ENCODE measurements at regions not wholly inside any gene's neighbourhood (a gene's known extent, or its start where the extent isn't known, plus 50 kb on each side); places are given as distances from the start of the nearest gene placed in this dataset.

DNA sequence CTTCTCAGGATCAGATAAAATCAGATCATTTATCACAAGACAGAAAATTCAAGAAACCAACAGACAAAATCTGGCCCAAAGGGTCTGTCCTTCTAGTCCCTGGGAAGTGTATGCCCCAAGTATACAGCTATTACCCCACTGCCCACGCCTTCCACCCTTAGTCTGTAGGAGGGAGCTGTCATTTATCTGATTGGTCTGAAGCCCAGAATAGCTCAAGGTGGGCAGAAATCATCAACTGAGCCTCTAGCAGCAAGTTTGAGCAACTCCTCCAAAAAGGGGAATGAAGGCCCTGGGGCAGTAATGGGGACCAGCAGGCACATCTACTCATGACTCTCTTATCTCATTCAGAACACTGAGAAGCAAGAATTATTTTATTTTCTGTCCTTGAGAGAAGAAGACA, 126.9 kb downstream of the MATN1 start:
- TF ChIP-seq ZNF274 (IDR thresholded peaks at IDR 0.05; ENCODE audit: low read depth, low read length) (no peak), YY1 (IDR thresholded peaks at IDR 0.05; ENCODE audit: insufficient read depth, insufficient read length) (no peak), SUZ12 (IDR thresholded peaks at IDR 0.05; ENCODE audit: extremely low read depth, insufficient read depth, insufficient read length) (no peak)

Data from NT2/D1 (cell line).